Heart left ventricle (tissue), 16 donors: ENCODE measurements at regions not wholly inside any gene's neighbourhood (a gene's known extent, or its start where the extent isn't known, plus 50 kb on each side); places are given as distances from the start of the nearest gene placed in this dataset.

Source experiments
- ATAC-seq, 4 donors: fragments of 200-7000 bp; cut with Tn5 transposase; one replicate each; pipeline ENCODE4 v1.9.1; 2020 to 2022; ENCODE audit warnings: moderate library complexity in 4 of 4, mild to moderate bottlenecking in 3 of 4, moderate number of reproducible peaks in 1 of 4
- DNase-seq, 5 donors: peaks; one replicate each; pipeline ENCODE4 v3.0.0-alpha.2; 2020
- H3K27ac ChIP-seq, 12 donors: fragments of 200-600 bp; sonication (generic) in 4 of 12; one replicate each; pipeline versions ENCODE4 v1.5.0 to v1.8.0; 2016 to 2022; ENCODE audit warnings: mild to moderate bottlenecking in 2 of 12
- H3K27me3 ChIP-seq, 9 donors: fragments of 200-600 bp; sonication (generic) in 2 of 9; one replicate each; pipeline versions ENCODE4 v1.5.1 to v1.8.0; 2016 to 2022; ENCODE audit warnings: mild to moderate bottlenecking in 3 of 9
- H3K36me3 ChIP-seq, 9 donors: fragments of 200-600 bp; sonication (generic) in 2 of 9; one replicate each; pipeline versions ENCODE4 v1.5.0 to v1.8.0; 2018 to 2022; ENCODE audit warnings: mild to moderate bottlenecking in 2 of 9
- H3K4me1 ChIP-seq, 12 donors: fragments of 200-600 bp; sonication (generic) in 4 of 12; one replicate each; pipeline versions ENCODE4 v1.5.0 to v1.8.0; 2016 to 2022; ENCODE audit warnings: mild to moderate bottlenecking in 3 of 12
- H3K4me3 ChIP-seq, 12 donors: fragments of 200-600 bp; sonication (generic) in 4 of 12; one replicate each; pipeline versions ENCODE4 v1.5.0 to v1.8.0; 2017 to 2022; ENCODE audit warnings: mild to moderate bottlenecking in 9 of 12, moderate library complexity in 4 of 12
- H3K9me3 ChIP-seq, 12 donors: fragments of 200-600 bp; sonication (generic) in 4 of 12; one replicate each; pipeline versions ENCODE4 v1.5.0 to v1.8.0; 2016 to 2022; ENCODE audit warnings: mild to moderate bottlenecking in 1 of 12
- CTCF ChIP-seq, 12 donors: fragments of 200-600 bp; sonication (generic) in 4 of 12; IDR thresholded peaks; one replicate each; pipeline versions ENCODE4 v1.5.0 to v1.8.0; 2018 to 2022; ENCODE audit warnings: antibody characterized with exemption in 12 of 12, mild to moderate bottlenecking in 5 of 12
- POLR2A ChIP-seq, 2 donors: fragments of 450-650 bp; IDR thresholded peaks; one replicate each; pipeline ENCODE4 v1.6.1; 2017; ENCODE audit warnings: antibody characterized with exemption in 2 of 2, mild to moderate bottlenecking in 2 of 2, moderate library complexity in 2 of 2
- WGBS, 4 donors: extraction: QIAGEN DNeasy Blood & Tissue Kit in 2 of 4; methylation state at CpG; one replicate each; pipeline versions ENCODE4 v1.1.5 to v1.1.7; 2013 to 2018; 5-methylcytosine and 5-hydroxymethylcytosine counted together
- intact Hi-C, 10 donors: fragments of 100-400 bp; cut with DNase I; formaldehyde crosslinking; loops; one replicate each; pipeline versions ENCODE4 v1.11.1 to v1.14.2; 2022
- donor health status: ischemic (EF 13 %, LVEDD 7.1; RV severe dilation, severe dysfunction).
- donor health status: healthy with polysubstance abuse.
- donor health status: DM: no; HTN: yes; CAD: no.
- donor health status: DM: no; HTN: no; CAD: no.
- donor health status: ischemic (EF 25% LVEDD 6.9; RV normal size, moderate dysfunction).
- donor health status: ischemic (EF 25% LVEDD 5.7; RV mildly dilated, moderate dysfunction).
- donor health status: healthy.
- donor health status: DM: yes; HTN: yes; CAD: no.
- donor health status: ischemic (EF 35%, LVEDD 5.7; RV mildly dilated, moderate dysfunction).
- donor health status: nonischemic (EF 11% LVEDD 7.7; RV severe dilation, severe dysfunction).
- donor health status: DM: yes; HTN: yes; CAD: no.
- donor health status: PGD.
- donor health status: ischemic (EF 29% LVEDD 5.4; RV normal size, mild dysfunction).
- donor health status: nonischemic (EF 23%, LVEDD 6.1; RV moderate dilation, normal function).

GRCh38 chr20:50395914-50396488, 114.2 kb upstream of the PTPN1 start:
- 84 to 88% (median 87%) methylated on average over 14 of the region's 14 CpGs for WGBS, 4 donors
- Histone ChIP-seq H3K4me3 (no peak overlapping the region), H3K27me3 (no peaks in the 10 kb centered on the region), H3K4me1 (peaks cover 0 to 66% (median 36%) of the 10 kb centered on the region in 12 donors), H3K27ac (peak overlapping the region; percentile 62 to 95 (median 81)), H3K36me3 (no peaks in the 10 kb centered on the region), H3K9me3 (no peaks in the 10 kb centered on the region)
- TF ChIP-seq CTCF (IDR thresholded peaks at IDR 0.05) (no peak), POLR2A (IDR thresholded peaks at IDR 0.05) (no peak)
- intact Hi-C loops, result loop anchor here in 8 of 10 donors (5.0 to 10.0 kb wide), 4 partner anchors 49 to 204 kb away; partner anchors contain the start of gene CEBPB (in 6 of the 8)
- DNase-seq (no peak), ATAC-seq (no peak)

- no peak for TF ChIP-seq POLR2A (IDR thresholded peaks at IDR 0.05)
- no peaks in the 10 kb centered on the region for H3K9me3 ChIP-seq
- 86 to 92% (median 91%) methylated on average over 6 of the region's 6 CpGs for WGBS, 4 donors
- no peaks in the 10 kb centered on the region for H3K27me3 ChIP-seq
- no peak for ATAC-seq
- no peaks in the 10 kb centered on the region for H3K36me3 ChIP-seq
- peak overlapping the region in 11 of 12 donors; percentile 47 to 95 (median 87) for H3K27ac ChIP-seq
- DNase-seq, result no peak
- H3K4me3 ChIP-seq, result no peak overlapping the region
- H3K4me1 ChIP-seq, result peaks cover 0 to 70% (median 36%) of the 10 kb centered on the region in 12 donors
- intact Hi-C loops, result loop anchor here in 8 of 10 donors (5.0 to 10.0 kb wide), 4 partner anchors 49 to 204 kb away; partner anchors contain the start of gene CEBPB (in 6 of the 8)
Measured at GRCh38 chr20:50396623-50397022, 113.6 kb upstream of the PTPN1 start.

- WGBS, 4 donors, result 79 to 92% (median 88%) methylated on average over 5 of the region's 5 CpGs
- Histone ChIP-seq H3K36me3 (no peaks in the 10 kb centered on the region), H3K4me1 (peaks cover 0 to 70% (median 36%) of the 10 kb centered on the region in 12 donors), H3K4me3 (no peak overlapping the region), H3K27ac (peak overlapping the region; percentile 37 to 95 (median 86)), H3K9me3 (no peaks in the 10 kb centered on the region), H3K27me3 (no peaks in the 10 kb centered on the region)
- DNase-seq (no peak), ATAC-seq (no peak)
- no peak for TF ChIP-seq POLR2A (IDR thresholded peaks at IDR 0.05)
- TF ChIP-seq CTCF (IDR thresholded peaks at IDR 0.05), result no peak
- intact Hi-C loops, result loop anchor here in 8 of 10 donors (5.0 to 10.0 kb wide), 4 partner anchors 50 to 205 kb away; partner anchors contain the start of gene CEBPB (in 6 of the 8)
Measured at GRCh38 chr20:50397058-50397457, 113.1 kb upstream of the PTPN1 start.

- intact Hi-C loops, result loop anchor here in 8 of 10 donors (2.0 to 10.0 kb wide), 8 partner anchors 17 to 207 kb away; partner anchors contain the start of gene CEBPB (in 7 of the 8)
- no peaks in the 10 kb centered on the region for H3K36me3 ChIP-seq
- H3K4me3 ChIP-seq, result no peak overlapping the region
- DNase-seq (no peak), ATAC-seq (no peak)
- no peaks in the 10 kb centered on the region for H3K27me3 ChIP-seq
- peaks cover 0 to 71% (median 35%) of the 10 kb centered on the region in 12 donors for H3K4me1 ChIP-seq
- peak overlapping the region; percentile 68 to 95 (median 86) for H3K27ac ChIP-seq
- no peaks in the 10 kb centered on the region for H3K9me3 ChIP-seq
- TF ChIP-seq POLR2A (IDR thresholded peaks at IDR 0.05), result no peak
- no peak for TF ChIP-seq CTCF (IDR thresholded peaks at IDR 0.05)
- WGBS, 4 donors, result 61 to 69% (median 66%) methylated on average over 8 of the region's 8 CpGs
Measured at GRCh38 chr20:50398064-50398463, 112.1 kb upstream of the PTPN1 start.
